SIG-M5 treated with dmso at 0.1 percent for 504 hours (cell line): ENCODE measurements at regions not wholly inside any gene's neighbourhood (a gene's known extent, or its start where the extent isn't known, plus 50 kb on each side); places are given as distances from the start of the nearest gene placed in this dataset.

Source experiments
- DNase-seq: peaks from one replicate; lab custom pipeline; 2025; ENCODE audit not compliant: unreplicated experiment; lab: John Stamatoyannopoulos, UW

DNA sequence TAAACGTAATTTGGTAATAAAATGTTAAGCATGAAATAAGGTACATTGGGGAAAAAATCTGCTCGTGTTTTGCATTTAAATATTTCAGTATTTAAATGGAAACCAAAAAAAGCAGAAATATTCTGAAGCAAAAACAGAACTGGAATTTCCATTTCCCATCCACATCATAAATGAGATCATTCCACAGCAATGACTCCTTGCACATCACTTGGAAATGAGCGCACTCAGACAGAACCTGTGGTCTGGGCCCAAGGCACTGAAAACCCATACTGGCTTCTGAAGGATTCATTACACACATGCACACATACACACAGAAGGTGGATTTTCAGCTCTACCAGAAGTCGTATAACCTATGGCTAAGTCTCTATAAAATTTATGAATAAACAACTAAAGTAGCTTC lies 174.8 kb downstream of the IBTK start:
- no peak for DNase-seq

DNA sequence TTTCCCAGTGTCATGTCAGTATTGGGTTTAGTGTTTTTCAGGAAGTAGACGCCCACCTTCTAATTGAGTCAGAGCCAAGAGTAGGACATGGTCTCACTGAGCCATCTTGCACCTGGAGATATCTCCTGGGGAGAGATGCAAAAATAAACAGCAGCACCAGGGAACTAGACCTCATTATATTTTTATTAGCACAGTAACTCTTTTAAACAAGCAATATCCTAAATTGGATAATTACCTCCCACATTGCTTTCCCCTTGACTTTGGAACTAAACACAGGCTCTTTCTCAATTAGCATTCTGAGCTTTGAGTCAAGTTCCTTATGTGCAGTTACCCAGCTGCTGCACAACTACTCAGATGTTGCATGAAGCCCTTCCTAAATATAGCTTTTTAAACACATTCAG lies 175.4 kb downstream of the IBTK start:
- DNase-seq: no peak

DNA sequence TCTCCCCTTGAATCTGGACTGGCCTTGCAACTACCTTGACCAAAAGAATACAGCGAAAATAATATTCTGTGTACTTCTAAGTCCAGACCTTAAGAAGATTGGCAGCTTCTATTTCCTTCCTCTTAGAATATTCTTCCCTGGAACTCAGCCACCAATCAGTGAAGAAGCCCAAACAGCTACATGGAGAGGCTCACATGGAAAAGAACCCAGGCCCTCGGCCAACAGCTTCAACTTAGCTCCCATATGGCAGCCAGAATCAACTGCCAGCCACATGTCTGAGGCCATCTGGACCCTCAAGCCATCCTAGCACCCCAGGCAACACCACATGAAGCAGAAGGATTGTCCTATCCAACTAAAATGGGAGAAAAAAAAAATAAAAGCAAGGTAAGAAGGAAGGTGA lies 178.8 kb downstream of the IBTK start:
- DNase-seq: no peak

DNA sequence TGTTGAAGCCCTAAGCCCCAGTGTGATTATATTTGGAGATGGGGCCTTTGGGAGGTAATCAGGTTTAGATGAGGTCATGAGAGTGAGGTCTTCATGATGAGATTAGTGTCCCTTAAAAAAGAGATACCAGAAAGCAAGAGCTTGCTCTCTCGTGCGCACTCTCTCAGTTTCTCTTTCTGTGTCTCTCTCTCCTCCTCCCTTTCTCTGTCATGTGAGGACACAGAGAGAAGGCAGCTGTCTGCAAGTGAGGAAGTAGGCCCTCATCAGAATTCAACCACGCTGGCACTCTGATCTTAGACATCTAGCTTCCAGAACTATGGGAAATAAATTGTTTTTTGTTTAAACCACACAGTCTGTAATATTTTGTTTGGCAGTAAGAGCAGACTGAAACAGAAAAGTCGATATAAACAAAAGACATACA lies 180.5 kb downstream of the IBTK start:
- peak; percentile 39 for DNase-seq

DNA sequence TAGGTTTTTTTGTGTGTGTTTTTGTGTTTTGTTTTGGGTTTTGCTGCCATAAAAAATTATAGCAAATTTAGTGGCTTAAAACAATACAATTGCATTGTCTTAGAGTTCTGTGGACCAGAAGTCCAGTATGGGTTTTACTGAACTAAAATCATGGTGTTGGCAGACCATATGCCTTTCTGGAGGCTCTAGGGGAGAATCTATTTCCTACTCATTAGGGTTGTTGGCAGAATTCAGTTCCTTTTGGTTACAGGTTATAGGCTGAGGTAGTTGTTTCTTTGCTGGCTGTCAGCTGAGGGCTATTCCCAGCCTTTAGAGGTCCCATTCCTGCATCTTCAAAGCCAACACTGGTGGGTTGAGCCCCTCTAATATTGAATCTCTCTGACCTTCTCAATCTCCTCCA lies 181.3 kb downstream of the IBTK start:
- no peak for DNase-seq

DNA sequence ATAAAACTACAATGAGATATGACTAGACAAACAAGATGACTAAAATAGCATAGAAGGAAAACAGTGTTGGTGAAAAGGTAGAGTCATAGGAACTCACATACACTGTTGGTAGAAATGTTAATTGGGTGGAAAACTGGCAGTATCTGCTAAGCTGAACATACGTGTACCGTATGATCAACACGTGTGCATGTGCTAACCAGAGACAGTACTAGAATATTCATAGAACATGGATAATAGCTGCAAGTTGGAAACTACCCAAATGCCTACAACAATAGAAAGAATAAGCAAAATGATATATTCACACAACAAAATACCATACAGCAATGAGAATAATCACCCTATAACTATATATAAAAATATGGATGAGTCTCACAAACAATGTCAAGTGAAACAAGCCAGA lies 184.0 kb downstream of the IBTK start:
- no peak for DNase-seq

DNA sequence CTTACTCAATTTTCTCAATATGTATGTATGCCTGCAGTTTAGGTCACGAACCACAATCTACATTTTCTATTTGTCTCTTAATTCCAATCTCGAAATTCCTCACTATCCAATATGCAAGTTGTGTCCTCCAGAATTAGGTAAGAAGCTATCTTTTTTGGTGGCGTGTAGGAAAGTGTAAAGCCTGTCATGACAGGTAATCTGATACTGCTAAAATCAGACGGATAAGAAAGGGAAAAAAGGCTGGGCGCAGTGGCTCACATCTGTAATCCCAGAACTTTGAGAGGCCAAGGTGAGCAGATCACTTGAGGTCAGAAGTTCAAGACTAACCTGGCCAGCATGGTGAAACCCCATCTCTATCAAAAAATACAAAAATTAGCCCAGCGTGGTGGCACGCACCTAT lies 185.3 kb downstream of the IBTK start:
- no peak for DNase-seq

DNA sequence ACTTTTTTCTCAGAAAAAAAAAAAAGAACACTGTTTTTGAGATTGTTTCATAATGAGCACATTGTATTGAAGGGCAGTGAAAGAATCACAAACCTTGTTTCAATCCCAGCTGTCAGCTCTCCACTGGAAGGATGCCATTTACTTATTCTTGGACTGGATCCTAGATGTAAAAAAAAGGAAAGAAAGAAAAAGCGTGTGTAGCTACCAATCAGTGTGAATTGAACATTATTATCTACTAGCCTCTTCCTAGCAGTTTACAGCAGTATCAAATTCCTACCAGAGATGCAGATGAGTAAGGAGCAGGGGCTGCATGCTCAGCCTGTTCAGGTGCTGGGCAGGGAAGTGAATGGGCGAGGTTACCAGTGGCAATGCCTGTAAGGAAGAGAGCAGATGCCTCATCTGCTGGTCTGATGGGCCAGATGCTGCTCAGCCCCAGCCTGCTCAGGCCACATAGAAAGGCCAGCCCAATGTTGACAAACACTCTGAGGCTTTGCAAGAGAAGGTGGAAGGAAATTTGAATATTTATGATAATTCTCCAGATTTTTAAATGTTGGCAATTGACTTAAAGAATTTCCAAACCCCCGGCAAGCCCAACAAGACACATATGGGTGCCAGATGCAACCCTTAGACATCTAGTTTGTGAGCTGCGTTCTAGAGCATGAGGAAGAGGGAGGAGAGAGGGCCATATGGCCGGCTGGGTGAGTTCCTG lies 189.5 kb downstream of the IBTK start:
- no peak for DNase-seq

DNA sequence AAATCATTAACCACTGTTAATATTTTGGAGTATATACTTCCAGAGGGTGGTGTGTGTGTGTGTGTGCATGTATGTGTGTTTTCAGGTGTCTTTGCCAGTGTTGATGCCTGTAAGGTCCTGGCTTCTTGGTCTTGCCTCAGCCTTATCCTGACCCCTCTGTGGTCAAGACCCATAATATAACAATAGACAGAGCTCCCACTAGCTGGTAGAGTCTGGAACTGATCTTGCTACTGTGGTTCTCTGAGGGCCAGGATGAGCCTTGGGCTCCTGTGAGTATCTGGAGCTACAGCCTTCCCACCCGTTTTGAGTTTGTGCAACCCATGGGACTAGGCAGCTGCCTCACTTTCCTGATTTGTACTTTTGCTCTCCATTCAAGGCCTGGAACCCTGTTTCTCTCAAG lies 191.0 kb downstream of the IBTK start:
- no peak for DNase-seq

DNA sequence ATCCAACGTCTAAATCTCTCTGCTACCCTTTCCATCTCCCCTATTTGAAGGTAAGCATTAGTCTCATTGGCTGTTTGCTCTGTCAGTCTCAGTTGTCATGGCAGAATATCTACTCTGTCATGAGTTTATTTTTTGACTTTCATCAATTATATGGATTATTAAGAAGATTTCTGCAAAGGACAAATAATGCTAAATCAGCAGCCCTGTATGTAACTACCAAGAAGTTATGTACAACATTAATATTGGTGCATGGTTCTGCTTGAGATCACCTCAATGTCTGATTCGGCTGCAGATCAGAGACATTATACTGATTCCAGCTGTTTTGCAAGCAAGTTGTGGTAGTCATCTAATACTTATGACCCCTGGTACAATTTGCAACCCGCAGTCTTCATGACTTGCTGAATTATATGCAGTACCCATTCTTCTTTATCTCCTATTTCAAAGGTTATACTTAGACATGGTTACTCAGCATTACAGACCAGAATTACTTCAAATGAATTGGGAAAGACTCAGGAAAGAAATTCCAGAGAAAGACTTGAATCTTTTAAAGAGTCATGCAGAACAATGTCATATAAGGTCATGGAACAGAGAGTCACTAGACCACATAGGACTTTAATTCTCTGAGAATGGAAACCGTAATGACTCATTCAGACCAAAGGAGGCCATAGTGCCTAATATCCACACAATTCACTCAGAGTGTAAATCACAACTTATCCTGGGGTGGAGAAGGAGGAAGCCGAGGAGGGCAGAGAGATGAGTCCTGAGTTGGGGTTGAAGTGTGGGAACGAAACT lies 201.4 kb downstream of the IBTK start:
- DNase-seq: no peak

DNA sequence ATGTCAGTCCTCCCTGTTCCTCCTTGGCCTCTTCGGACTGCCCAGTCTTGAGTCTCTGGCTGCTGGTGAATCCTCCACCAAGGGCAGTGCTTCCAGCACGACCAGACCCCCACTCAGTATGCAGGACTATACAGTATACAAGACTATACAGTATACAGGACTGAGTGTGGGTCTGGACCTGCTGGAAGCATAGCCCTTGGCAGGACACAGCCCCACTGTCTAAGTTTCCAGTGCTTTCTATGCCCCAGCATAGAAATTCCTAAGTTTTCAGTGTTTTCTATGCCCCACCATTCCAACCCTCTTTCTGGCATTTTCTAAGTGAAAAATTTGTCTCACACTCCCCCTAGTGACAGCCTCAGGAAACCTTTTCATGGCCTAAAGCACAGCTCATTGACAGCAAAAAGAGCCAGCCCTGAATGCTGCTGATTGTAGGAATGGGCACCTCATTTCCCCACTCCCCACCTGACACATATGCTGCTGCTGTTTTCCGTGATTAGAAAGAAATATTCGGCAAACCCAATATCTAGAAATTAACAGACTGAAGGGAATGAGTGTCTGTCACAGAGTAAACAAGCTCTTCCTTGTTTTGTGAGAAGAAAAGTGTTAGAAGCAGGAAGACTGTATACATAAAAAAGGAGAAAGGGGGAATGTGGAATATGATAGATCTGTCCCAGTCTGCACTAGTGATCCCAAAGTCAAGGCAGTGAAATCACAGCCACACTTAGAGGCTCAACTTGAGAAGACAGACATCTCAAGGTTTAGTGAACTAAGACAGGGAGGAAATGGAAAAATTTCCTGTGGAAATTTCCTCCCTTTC lies 206.9 kb downstream of the IBTK start:
- DNase-seq: peak; percentile 21

DNA sequence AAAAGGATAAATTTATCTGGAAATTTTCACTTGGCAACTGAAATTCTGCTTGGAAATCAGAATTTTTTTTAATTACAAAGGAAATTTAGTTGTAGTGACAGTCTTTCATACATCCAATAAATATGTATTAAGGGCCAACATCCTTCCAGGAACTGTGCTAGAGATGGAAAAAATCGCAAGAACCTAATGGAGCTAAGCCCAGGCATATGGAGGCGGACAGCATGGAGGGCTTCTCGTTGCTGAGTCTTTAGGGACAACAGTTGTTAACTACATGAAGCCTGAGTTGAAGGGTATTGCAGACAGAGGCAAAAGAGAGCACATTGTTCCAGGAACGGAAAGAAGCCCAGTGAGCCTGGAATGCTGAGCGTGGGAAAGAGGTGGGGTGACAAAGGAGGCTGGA lies 208.9 kb downstream of the IBTK start:
- no peak for DNase-seq

DNA sequence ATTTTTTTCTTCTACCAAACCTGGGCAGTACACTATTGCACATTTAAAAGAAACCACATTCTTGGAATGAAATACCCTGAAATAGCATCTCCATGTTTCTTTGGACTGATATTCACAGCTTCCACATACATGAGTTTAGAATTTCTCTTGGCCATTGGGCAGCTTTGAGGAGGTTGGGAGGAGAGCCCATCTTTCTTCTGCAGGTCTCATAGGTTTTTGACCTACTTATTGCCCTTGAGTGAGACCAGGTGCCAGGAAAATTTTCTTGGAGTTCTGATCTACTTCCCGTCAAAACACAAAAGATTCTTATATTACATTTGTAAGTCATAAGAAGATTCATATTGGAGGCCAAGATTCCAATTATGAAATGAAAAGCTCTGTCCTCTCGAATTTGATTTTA lies 212.0 kb downstream of the IBTK start:
- DNase-seq: no peak

DNA sequence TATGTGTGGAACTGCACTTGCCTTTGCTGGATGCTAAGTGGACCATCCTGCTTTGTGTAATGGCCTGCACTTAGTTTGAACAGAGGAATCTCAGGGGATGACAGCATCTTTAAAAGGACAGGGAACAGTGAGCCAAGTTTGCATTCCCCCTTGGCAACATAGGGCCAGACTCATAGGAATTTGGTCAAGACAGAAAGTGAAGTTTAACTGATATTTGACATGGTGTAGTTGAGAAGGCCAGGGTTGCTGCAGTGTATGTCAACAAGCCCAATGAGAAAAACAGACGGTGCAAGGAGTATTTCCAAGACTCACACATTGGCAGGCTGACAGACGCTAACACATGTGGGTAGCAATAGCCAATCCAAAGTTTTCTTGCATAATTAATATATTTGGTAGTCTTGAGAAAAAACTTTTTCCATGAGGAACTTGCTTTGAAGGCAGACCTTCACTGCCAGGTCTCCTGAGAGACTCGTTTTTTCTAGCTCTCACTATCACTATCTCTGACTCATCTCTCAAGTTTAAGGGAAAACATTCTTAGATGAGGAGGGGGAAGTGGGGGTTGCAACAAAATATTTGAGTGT lies 213.8 kb downstream of the IBTK start:
- DNase-seq: no peak

DNA sequence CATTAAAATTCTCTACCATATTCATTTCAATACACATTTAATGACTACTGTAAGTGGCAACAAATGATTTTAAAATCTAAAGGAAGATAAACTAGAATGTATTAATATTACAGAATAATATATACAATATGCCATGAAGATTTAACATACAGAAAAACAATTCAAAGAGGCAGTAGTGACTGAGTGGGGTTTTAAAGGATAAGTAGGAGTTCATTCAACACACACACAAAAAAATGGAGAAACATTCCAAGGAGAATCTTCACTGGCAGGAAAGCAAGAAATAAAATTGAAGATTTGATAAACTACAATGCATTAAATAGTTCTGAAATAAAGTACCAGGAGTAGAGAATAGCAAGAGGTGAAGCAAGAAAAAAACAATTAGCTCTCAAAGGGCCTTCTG lies 215.1 kb downstream of the IBTK start:
- no peak for DNase-seq

DNA sequence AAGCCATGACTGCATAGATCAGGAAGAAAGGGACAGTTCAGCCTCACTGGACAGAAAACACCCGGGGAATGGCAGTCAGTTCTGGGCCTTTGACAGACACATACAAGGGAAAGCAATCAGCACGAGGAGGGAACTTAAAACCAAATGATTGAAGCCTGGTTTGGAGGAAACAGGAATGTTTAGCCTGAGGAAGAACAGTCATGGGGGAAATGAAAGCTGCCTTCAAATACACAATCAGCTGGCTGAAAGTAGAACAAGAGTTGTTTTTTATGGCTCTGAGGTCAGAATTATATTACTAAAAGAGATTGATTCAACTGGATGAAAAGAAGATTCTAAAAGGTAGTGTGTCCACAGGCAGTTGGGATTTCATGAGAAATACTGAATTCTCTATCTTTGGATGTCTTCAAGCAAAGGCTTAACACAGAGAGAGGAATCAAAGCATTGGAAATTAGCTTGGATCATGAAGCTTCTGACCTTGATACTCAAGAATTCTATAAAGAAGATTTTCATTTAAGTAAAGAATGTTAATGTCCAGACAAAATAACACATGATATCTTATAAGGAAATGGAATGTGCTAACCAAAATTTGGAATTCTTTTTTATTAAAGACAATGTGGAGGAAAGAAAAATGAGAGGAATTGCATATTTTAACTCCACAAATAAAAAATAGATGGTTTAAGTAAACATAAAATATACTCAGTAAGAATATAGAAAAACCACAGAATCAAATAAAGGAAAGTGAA lies 216.6 kb downstream of the IBTK start:
- DNase-seq: no peak

DNA sequence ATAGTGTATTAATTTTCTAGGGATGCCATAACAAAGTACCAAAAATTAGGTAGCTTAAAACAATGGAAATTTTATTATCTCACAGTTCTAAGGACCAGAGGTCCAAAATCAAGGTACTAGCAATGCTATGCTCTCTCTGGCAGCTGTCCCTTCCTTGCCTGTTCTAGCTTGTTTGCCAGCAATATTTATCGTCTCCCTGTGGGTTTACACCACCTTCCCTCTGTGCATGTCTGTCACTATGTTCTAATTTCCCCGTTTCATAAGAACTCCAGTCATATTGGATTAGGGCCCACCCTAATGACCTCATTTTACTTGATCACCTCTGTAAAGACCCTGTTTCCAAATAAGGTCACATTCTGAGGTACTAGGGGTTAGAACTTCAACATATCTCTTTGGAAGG lies 217.2 kb downstream of the IBTK start:
- DNase-seq: no peak

DNA sequence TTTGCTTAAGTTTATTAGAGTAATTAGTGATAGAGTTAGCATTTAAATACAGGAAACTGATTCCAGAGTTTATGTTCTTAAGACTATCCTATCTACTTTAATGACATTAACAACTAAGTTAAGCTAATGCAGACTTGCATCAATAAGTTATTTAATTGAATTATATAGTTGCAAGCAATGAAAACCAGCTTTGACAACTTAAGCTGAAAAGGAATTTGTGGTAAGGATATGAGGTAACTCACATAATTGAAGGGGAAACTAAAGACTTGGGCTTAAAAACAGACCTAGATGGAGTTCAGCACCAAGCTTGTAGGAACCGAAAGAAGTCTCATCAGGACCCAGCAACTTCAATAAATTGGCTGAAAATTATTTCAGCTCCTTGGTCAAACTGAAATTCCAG lies 222.3 kb downstream of the IBTK start:
- DNase-seq: no peak

DNA sequence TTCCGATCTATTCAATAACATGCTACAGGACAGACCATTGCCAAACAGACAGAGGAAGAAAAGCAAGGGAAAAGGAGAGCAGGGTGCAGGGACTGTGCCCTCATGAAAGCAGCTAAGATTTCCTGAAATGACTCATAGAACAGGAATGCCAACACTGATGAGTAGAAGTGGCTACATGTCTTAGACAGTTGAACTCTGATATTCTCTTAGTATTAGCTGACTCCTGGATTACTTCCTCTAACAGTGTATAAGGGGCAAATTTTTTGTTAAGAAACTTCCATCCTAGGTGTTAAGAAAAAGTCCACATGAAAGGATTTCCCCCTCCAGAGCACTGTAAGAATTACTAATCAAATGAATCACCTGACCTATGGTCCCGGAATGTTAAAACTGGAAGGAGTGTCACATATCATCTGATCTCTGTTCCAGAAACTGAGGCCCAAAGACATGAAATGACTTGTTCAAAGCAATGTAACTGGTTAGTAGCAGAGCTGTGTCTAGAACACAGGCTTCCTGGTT lies 224.9 kb downstream of the IBTK start:
- peak; percentile 2 for DNase-seq

DNA sequence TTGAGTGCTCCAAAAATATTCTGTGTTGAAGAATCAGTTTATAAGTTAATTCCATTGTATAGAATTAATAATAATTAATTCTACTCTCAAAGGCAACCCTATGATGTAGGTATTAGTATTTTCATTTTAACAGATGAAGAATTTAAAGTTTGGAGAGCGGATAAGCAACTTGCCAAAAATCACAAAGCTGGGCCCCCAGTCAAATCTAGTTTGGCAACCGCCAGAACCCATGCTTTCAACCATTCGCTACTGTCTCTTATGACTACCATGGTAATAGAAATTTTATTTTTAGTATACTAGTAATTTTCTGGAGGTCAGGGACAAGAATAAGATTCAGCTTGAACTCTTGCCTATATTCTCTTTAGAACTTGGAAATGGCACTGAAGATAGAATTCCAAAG lies 229.8 kb downstream of the IBTK start:
- no peak for DNase-seq

DNA sequence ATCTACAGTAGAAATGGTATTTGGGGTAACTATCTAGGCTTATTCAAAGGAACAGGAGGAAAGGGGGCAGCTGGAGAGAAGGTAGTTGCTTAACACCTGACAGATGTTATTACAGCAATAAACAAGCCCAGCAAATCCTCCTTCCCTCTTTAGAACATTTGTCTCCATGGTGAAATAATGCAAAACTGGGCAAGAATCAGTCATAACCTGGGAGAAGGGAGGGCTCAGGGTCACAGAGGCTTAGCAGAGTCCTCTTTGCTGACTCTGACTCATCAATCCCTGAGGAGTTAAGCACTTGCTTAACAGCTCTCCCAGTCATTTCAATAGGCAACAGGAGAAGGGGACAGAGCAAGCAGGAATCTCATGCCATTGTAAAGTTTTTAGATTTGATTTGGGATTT lies 230.3 kb downstream of the IBTK start:
- DNase-seq: no peak
